OCI-LY7 (cell line): ENCODE measurements at regions not wholly inside any gene's neighbourhood (a gene's known extent, or its start where the extent isn't known, plus 50 kb on each side); places are given as distances from the start of the nearest gene placed in this dataset.

ENCODE experiments used
- BruUV-seq: library from RNA; stranded (reverse); fragments of 400-500 nt; replicated peaks from 2 replicates; lab custom pipeline; 2021; lab: Mats Ljungman, UMichigan
- CTCF ChIA-PET: fragments of 300-600 bp; sonication (Branson Sonifier 250); formaldehyde crosslinking; loops from one replicate; lab custom pipeline; 2022; ENCODE audit warnings: antibody characterized with exemption; ENCODE audit not compliant: unreplicated experiment; lab: Charles Lee
- POLR2A ChIA-PET: fragments of 300-600 bp; sonication (Branson Sonifier 250); formaldehyde crosslinking; loops from one replicate; lab custom pipeline; 2022; ENCODE audit warnings: antibody characterized with exemption; lab: Charles Lee
- DNase-seq: peaks from one replicate; pipeline ENCODE4 v3.0.0-alpha.2; 2015; ENCODE audit warnings: low spot score
- H2AFZ ChIP-seq: fragments of 200-600 bp; sonication (generic), shearing (Covaris generic); 2 replicates; pipeline ENCODE4 v1.6.1; 2014; ENCODE audit warnings: mild to moderate bottlenecking, antibody characterized with exemption, low read length, moderate library complexity
- H3K27ac ChIP-seq: fragments of 200-600 bp; sonication (generic); 2 replicates; pipeline ENCODE4 v1.5.1; 2014; ENCODE audit warnings: mixed run types, low read depth, mild to moderate bottlenecking, moderate library complexity, low read length, inconsistent platforms; ENCODE audit not compliant: poor library complexity, severe bottlenecking
- H3K36me3 ChIP-seq: fragments of 200-600 bp; sonication (generic); 2 replicates; pipeline ENCODE4 v1.6.1; 2014; ENCODE audit warnings: mild to moderate bottlenecking, antibody characterized with exemption, low read length, moderate library complexity, mixed read lengths; ENCODE audit not compliant: insufficient read depth
- H3K4me1 ChIP-seq: fragments of 200-600 bp; sonication (generic); 2 replicates; pipeline ENCODE4 v1.5.1; 2014; ENCODE audit warnings: mild to moderate bottlenecking, low read length; ENCODE audit not compliant: insufficient read depth, poor library complexity, severe bottlenecking
- H3K4me2 ChIP-seq: fragments of 200-600 bp; sonication (generic); 2 replicates; pipeline ENCODE4 v1.6.1; 2014; ENCODE audit warnings: mild to moderate bottlenecking, low read length
- H3K4me3 ChIP-seq: fragments of 200-600 bp; sonication (generic); 2 replicates; pipeline ENCODE4 v1.5.1; 2014; ENCODE audit warnings: mild to moderate bottlenecking, low read depth, low read length; ENCODE audit not compliant: poor library complexity, severe bottlenecking
- H3K79me2 ChIP-seq: fragments of 200-600 bp; sonication (generic); 2 replicates; pipeline ENCODE4 v1.6.1; 2016; ENCODE audit warnings: low read depth, mild to moderate bottlenecking, low read length, moderate library complexity, mixed read lengths; ENCODE audit not compliant: insufficient read depth
- H3K9me2 ChIP-seq: fragments of 200-600 bp; sonication (generic); 2 replicates; pipeline ENCODE4 v1.6.1; 2016; ENCODE audit warnings: mild to moderate bottlenecking, low read length, mixed read lengths; ENCODE audit not compliant: insufficient read depth
- H3K9me3 ChIP-seq: fragments of 200-600 bp; sonication (generic); 2 replicates; pipeline ENCODE4 v1.6.1; 2014; ENCODE audit warnings: mild to moderate bottlenecking, mixed run types, low read length, mixed read lengths
- H4K20me1 ChIP-seq: fragments of 200-600 bp; sonication (generic); 2 replicates; pipeline ENCODE4 v1.6.1; 2014; ENCODE audit warnings: mild to moderate bottlenecking, antibody characterized with exemption, low read length, moderate library complexity, mixed read lengths; ENCODE audit not compliant: insufficient read depth
- CTCF ChIP-seq: fragments of 200-600 bp; sonication (generic); conservative IDR thresholded peaks from 2 replicates; pipeline ENCODE4 v1.5.1; 2014; ENCODE audit warnings: mild to moderate bottlenecking, antibody characterized with exemption, low read length, moderate library complexity, mixed read lengths
- EZH2phosphoT487 ChIP-seq: fragments of 200-600 bp; sonication (generic); IDR thresholded peaks from 2 replicates; pipeline ENCODE4 v1.6.1; 2018; ENCODE audit warnings: low read depth, borderline replicate concordance, mild to moderate bottlenecking, mixed run types, antibody characterized with exemption, low read length, moderate library complexity, mixed read lengths
- intact Hi-C: fragments of 100-400 bp; cut with micrococcal nuclease; formaldehyde crosslinking; loops from one replicate; pipeline ENCODE4 v1.10.0; 2022; ENCODE audit not compliant: unreplicated experiment

- DNase-seq, result no peak
- intact Hi-C loops, result no loop called here
- POLR2A ChIA-PET, result no interaction called here
These were observed 608.7 kb downstream of the TLL1 start for GRCh38 chr4:166481739-166482138.

GRCh38 chr4:166482758-166483157 is 609.7 kb downstream of the TLL1 start:
- intact Hi-C loops, result no loop called here
- DNase-seq, result no peak
- no peak overlapping the region for H3K4me2 ChIP-seq
- H3K9me3 ChIP-seq, result no peaks in the 10 kb centered on the region
- H3K4me1 ChIP-seq, result no peaks in the 10 kb centered on the region
- H3K9me2 ChIP-seq, result no peaks in the 10 kb centered on the region
- H3K79me2 ChIP-seq, result no peaks in the 10 kb centered on the region
- TF ChIP-seq EZH2phosphoT487 (no peak), CTCF (no peak)
- H4K20me1 ChIP-seq, result no peaks in the 10 kb centered on the region
- no peak overlapping the region for H2AFZ ChIP-seq
- ChIA-PET CTCF (no interaction called here), POLR2A (interaction anchor here (0.6 kb wide), 1 partner anchor 1128 kb away, joined by 3 read pairs; no protein-coding TSS in a partner anchor)
- no TSS peak for BruUV-seq
- no peaks in the 10 kb centered on the region for H3K36me3 ChIP-seq
- H3K4me3 ChIP-seq, result no peak overlapping the region
- no peak overlapping the region for H3K27ac ChIP-seq

More at GRCh38 chr4:166481739-166482138, 608.7 kb downstream of the TLL1 start:
- Histone ChIP-seq H2AFZ (no peak overlapping the region), H3K4me1 (no peaks in the 10 kb centered on the region), H3K27ac (no peak overlapping the region), H3K36me3 (no peaks in the 10 kb centered on the region), H4K20me1 (no peaks in the 10 kb centered on the region), H3K79me2 (no peaks in the 10 kb centered on the region), H3K9me2 (no peaks in the 10 kb centered on the region), H3K9me3 (no peaks in the 10 kb centered on the region), H3K4me2 (no peak overlapping the region), H3K4me3 (no peak overlapping the region)
- CTCF ChIA-PET, result no interaction called here
- BruUV-seq, result no TSS peak
- TF ChIP-seq CTCF (no peak), EZH2phosphoT487 (no peak)

GRCh38 chr4:166491635-166492034 is 618.6 kb downstream of the TLL1 start:
- Histone ChIP-seq H2AFZ (no peak overlapping the region), H3K79me2 (no peaks in the 10 kb centered on the region), H3K4me2 (no peak overlapping the region), H3K9me2 (no peaks in the 10 kb centered on the region), H3K27ac (no peak overlapping the region), H3K4me1 (no peaks in the 10 kb centered on the region), H3K36me3 (no peaks in the 10 kb centered on the region), H3K4me3 (no peak overlapping the region), H3K9me3 (no peaks in the 10 kb centered on the region), H4K20me1 (no peaks in the 10 kb centered on the region)
- ChIA-PET POLR2A (no interaction called here), CTCF (no interaction called here)
- no TSS peak for BruUV-seq
- TF ChIP-seq CTCF (no peak), EZH2phosphoT487 (no peak)
- intact Hi-C loops, result no loop called here
- DNase-seq, result no peak
